BE2C (cell line): ENCODE measurements at regions not wholly inside any gene's neighbourhood (a gene's known extent, or its start where the extent isn't known, plus 50 kb on each side); places are given as distances from the start of the nearest gene placed in this dataset.
"Not testable (repeated sequence)": the region's sequence is repeated elsewhere in the genome, so short reads cannot be mapped to it uniquely, and the experiment has no call there.

Source experiments
- DNase-seq: peaks from one replicate; pipeline ENCODE4 v3.0.0-alpha.2; 2020
- H3K27me3 ChIP-seq: fragments of 250-450 bp; sonication (Bioruptor Pico); 2 replicates; pipeline ENCODE4 v1.5.1; 2020; ENCODE audit warnings: mild to moderate bottlenecking
- H3K36me3 ChIP-seq: fragments of 250-450 bp; sonication (Bioruptor Pico); 2 replicates; pipeline ENCODE4 v1.5.1; 2020; ENCODE audit warnings: mild to moderate bottlenecking
- H3K4me1 ChIP-seq: fragments of 250-450 bp; sonication (Bioruptor Pico); 2 replicates; pipeline ENCODE4 v1.5.1; 2020
- H3K4me3 ChIP-seq: 2 replicates; pipeline ENCODE4 v1.5.1; 2011; ENCODE audit warnings: low read depth, low read length
- H3K9me3 ChIP-seq: fragments of 250-450 bp; sonication (Bioruptor Pico); 2 replicates; pipeline ENCODE4 v1.5.1; 2020
- CTCF ChIP-seq: IDR thresholded peaks from 2 replicates; pipeline ENCODE4 v1.5.1; 2012; ENCODE audit warnings: mild to moderate bottlenecking, low read depth, low read length

DNA sequence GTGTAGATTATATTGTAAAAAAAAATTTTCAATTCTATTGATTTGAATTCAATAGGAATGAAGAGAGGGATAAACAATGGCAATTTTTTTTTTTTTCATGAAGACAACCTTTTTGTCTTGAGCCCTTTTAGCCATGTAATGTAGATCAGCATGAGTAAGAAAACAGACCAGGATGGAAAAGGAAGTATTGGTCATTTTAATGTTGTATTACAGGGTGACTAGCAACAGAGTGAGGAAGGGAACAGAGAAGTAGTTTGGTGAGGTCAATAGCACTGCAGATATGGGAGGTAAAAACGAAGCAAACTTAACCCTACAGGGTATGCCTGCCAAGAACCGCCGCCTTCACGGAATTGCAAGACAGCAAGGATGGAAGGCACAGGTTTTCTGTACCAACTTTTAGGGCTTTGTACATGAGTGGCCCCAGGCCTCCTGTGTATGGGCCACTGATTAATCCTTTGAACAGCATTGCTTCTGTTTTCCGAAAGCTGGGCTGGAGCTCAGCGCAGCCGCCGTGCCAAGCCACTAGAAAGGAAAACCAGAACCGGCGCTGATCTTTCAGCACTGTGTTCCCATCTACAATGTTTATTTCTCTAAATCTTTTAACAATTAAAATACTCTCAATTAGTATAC, 383.7 kb downstream of the CENPW start:
- H3K4me1 ChIP-seq, result no peaks in the 10 kb centered on the region
- no peak for DNase-seq
- TF ChIP-seq CTCF, result no peak

GRCh38 chr6:126724821-126725220, 384.9 kb downstream of the CENPW start:
- no peak for DNase-seq
- Histone ChIP-seq H3K9me3 (no peaks in the 10 kb centered on the region; the same call in 1 of the 2 replicates), H3K36me3 (no peaks in the 10 kb centered on the region), H3K27me3 (no peaks in the 10 kb centered on the region), H3K4me3 (no peak overlapping the region), H3K4me1 (no peaks in the 10 kb centered on the region)
- TF ChIP-seq CTCF, result no peak

More for the DNA sequence above, 383.7 kb downstream of the CENPW start:
- Histone ChIP-seq H3K27me3 (no peaks in the 10 kb centered on the region), H3K9me3 (no peaks in the 10 kb centered on the region; the same call in 1 of the 2 replicates), H3K36me3 (no peaks in the 10 kb centered on the region), H3K4me3 (no peak overlapping the region)

DNA sequence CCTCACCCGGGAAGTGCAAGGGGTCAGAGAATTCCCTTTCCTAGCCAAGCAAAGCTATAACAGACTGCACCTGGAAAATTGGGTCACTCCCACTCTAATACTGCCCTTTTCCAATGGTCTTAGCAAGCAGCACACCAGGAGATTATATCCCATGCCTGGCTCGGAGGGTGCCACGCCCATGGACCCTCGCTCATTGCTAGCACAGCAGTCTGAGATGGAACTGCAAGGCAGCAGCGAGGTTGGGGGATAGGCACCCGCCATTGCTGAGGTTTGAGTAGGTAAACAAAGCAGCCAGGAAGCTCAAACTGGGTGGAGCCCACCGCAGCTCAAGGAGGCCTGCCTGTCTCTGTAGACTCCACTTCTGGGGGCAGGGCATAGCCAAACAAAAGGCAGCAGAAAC, 386.5 kb downstream of the CENPW start:
- H3K27me3 ChIP-seq, H3K9me3 ChIP-seq, H3K36me3 ChIP-seq, DNase-seq, H3K4me3 ChIP-seq, H3K4me1 ChIP-seq: not testable (repeated sequence)

- no peak for TF ChIP-seq CTCF
- H3K36me3 ChIP-seq, result no peaks in the 10 kb centered on the region
- no peaks in the 10 kb centered on the region for H3K27me3 ChIP-seq
- no peak overlapping the region for H3K4me3 ChIP-seq
- no peaks in the 10 kb centered on the region for H3K9me3 ChIP-seq
- DNase-seq, result no peak
- no peaks in the 10 kb centered on the region for H3K4me1 ChIP-seq
Observed at GRCh38 chr6:126738146-126738545, 380.3 kb upstream of the RSPO3 start.

DNA sequence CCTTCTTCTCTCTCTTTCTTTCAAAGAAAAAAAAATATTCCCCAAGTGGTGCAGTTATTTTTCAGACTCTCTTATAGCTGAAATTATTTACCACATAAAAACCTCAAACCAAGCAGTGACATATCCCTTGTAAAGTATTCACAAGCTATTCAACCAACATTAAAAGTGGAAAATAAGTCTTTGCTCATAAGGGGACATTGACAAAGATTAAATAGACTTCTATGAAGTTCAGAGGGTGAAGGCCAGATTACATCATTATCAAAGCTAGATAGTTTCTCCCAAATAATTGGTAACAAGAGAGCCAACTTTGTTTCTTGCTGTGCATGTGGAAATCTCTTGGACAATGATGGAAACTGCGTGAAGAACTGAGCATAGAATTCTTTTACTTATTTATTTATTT, 379.8 kb upstream of the RSPO3 start:
- no peaks in the 10 kb centered on the region for H3K27me3 ChIP-seq
- DNase-seq, result no peak
- no peaks in the 10 kb centered on the region for H3K9me3 ChIP-seq
- H3K4me3 ChIP-seq, result no peak overlapping the region
- no peaks in the 10 kb centered on the region for H3K4me1 ChIP-seq
- no peak for TF ChIP-seq CTCF
- no peaks in the 10 kb centered on the region for H3K36me3 ChIP-seq

DNA sequence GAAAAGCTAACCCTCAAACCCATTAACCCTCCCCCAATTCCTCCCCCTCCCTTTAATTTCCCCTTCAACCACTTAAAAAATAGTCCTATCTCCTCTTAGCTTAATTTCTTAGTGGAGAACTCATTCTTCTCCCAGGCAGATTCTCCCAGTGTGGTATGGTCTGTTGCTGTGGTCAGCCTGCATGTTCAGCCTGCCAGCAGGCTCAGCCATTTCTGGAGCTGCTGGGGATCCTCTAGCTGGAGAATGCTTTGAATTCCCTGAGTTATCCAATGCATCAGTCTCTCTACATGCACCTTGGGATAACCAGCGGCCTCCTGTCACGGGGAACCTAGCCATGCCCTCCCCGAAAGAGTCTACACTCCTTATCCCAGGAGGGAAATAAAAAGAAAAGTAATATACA, 375.4 kb upstream of the RSPO3 start:
- Histone ChIP-seq H3K9me3 (no peaks in the 10 kb centered on the region), H3K36me3 (no peaks in the 10 kb centered on the region), H3K4me1 (no peaks in the 10 kb centered on the region), H3K27me3 (no peaks in the 10 kb centered on the region), H3K4me3 (no peak overlapping the region)
- DNase-seq, result no peak
- TF ChIP-seq CTCF, result no peak
